Chondrocyte (in vitro differentiated cells): ENCODE measurements at regions not wholly inside any gene's neighbourhood (a gene's known extent, or its start where the extent isn't known, plus 50 kb on each side); places are given as distances from the start of the nearest gene placed in this dataset.

Experiments used
- DNase-seq: peaks from one replicate; pipeline ENCODE4 v3.0.0; 2021; ENCODE audit warnings: mixed read lengths, low spot score
- H3K27ac Mint-ChIP-seq: one replicate; pipeline ENCODE4 v1.8.0; 2021; ENCODE audit warnings: mild to moderate bottlenecking, moderate library complexity, mixed read lengths; ENCODE audit not compliant: unreplicated experiment
- H3K27me3 Mint-ChIP-seq: 2 replicates; pipeline ENCODE4 v1.8.0; 2021; ENCODE audit warnings: low read depth, mixed read lengths
- H3K36me3 Mint-ChIP-seq: 2 replicates; pipeline ENCODE4 v1.8.0; 2021; ENCODE audit warnings: low read depth, mixed read lengths
- H3K4me1 Mint-ChIP-seq: 2 replicates; pipeline ENCODE4 v1.8.0; 2021; ENCODE audit warnings: low read depth, mild to moderate bottlenecking, mixed read lengths
- H3K4me3 Mint-ChIP-seq: one replicate; pipeline ENCODE4 v1.8.0; 2021; ENCODE audit warnings: mild to moderate bottlenecking, moderate library complexity, mixed read lengths; ENCODE audit not compliant: unreplicated experiment
- H3K9me3 Mint-ChIP-seq: 2 replicates; pipeline ENCODE4 v1.8.0; 2021; ENCODE audit warnings: low read depth, mixed read lengths
- TF ChIP-seq, protein P1 (sequence below): fragments of 200-600 bp; sonication (generic); IDR thresholded peaks from 2 replicates; pipeline ENCODE4 v1.5.0; 2021; ENCODE audit warnings: antibody characterized with exemption, mild to moderate bottlenecking, moderate library complexity

DNA sequence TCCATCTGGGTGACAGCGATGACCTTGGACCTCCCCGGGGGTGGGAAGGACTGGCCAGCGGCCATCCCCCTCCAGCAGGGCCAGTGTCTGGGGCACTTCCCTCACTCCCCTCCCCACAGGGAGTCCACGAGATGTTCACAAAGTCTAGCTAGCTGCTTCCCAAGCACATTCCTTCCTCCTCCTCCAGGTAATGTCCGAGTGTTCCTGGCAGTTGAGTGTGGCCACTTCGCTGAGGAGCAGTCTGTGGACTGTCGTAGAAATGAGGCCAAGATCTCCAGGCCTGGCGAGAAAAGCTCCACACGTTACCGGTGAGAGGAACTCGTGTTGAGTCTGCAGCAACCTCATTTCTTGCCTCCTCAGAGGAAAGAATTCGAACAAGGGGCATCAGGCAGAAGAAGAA, 425.5 kb downstream of the BRD1 start:
- Mint-ChIP-seq H3K36me3 (no peaks in the 10 kb centered on the region), H3K27ac (no peak overlapping the region), H3K4me3 (no peak overlapping the region), H3K4me1 (peaks cover 13% of the 10 kb centered on the region), H3K27me3 (peaks cover 18% of the 10 kb centered on the region), H3K9me3 (peaks cover 4% of the 10 kb centered on the region)
- DNase-seq: peak; percentile 25
- TF ChIP-seq, protein P1, sequence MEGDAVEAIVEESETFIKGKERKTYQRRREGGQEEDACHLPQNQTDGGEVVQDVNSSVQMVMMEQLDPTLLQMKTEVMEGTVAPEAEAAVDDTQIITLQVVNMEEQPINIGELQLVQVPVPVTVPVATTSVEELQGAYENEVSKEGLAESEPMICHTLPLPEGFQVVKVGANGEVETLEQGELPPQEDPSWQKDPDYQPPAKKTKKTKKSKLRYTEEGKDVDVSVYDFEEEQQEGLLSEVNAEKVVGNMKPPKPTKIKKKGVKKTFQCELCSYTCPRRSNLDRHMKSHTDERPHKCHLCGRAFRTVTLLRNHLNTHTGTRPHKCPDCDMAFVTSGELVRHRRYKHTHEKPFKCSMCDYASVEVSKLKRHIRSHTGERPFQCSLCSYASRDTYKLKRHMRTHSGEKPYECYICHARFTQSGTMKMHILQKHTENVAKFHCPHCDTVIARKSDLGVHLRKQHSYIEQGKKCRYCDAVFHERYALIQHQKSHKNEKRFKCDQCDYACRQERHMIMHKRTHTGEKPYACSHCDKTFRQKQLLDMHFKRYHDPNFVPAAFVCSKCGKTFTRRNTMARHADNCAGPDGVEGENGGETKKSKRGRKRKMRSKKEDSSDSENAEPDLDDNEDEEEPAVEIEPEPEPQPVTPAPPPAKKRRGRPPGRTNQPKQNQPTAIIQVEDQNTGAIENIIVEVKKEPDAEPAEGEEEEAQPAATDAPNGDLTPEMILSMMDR: no peak

GRCh38 chr22:49400941-49401598, 426.6 kb downstream of the BRD1 start:
- no peak for DNase-seq
- peaks cover 4% of the 10 kb centered on the region for H3K9me3 Mint-ChIP-seq
- no peaks in the 10 kb centered on the region for H3K36me3 Mint-ChIP-seq
- TF ChIP-seq, protein P1: no peak
- H3K4me1 Mint-ChIP-seq: peaks cover 13% of the 10 kb centered on the region
- peaks cover 13% of the 10 kb centered on the region for H3K27me3 Mint-ChIP-seq
- no peak overlapping the region for H3K27ac Mint-ChIP-seq
- no peak overlapping the region for H3K4me3 Mint-ChIP-seq

- H3K27ac Mint-ChIP-seq: no peak overlapping the region
These were observed 427.3 kb downstream of the BRD1 start for GRCh38 chr22:49400136-49400940.

DNA sequence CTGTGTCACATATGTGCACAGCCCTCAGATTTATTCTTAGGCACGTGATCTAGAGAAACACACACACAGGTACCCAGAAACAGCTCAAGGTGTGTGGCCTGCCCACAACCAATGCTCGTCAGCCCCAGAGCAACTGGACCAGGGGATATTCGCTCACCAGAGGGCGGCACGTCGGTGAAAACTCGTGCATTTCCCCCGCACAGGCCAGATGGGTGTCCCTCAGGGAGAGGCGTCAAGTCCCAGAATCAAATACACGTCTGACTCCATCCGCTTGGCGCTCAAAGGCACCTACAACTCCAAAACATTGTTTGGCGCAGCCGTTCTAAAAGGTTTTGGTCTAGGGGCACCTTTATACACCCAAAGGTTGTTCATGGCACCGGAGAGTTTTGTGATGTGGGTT, 429.0 kb downstream of the BRD1 start:
- Mint-ChIP-seq H3K27me3 (peaks cover under 1% of the 10 kb centered on the region), H3K36me3 (no peaks in the 10 kb centered on the region), H3K9me3 (peaks cover 14% of the 10 kb centered on the region), H3K4me3 (no peak overlapping the region), H3K27ac (no peak overlapping the region), H3K4me1 (peaks cover 3% of the 10 kb centered on the region)
- TF ChIP-seq, protein P1: no peak
- no peak for DNase-seq

More at GRCh38 chr22:49400136-49400940, 427.3 kb downstream of the BRD1 start:
- Mint-ChIP-seq H3K4me3 (no peak overlapping the region), H3K9me3 (peaks cover 4% of the 10 kb centered on the region), H3K27me3 (peaks cover 12% of the 10 kb centered on the region), H3K4me1 (peaks cover 13% of the 10 kb centered on the region), H3K36me3 (no peaks in the 10 kb centered on the region)
- no peak for DNase-seq
- TF ChIP-seq, protein P1: no peak

DNA sequence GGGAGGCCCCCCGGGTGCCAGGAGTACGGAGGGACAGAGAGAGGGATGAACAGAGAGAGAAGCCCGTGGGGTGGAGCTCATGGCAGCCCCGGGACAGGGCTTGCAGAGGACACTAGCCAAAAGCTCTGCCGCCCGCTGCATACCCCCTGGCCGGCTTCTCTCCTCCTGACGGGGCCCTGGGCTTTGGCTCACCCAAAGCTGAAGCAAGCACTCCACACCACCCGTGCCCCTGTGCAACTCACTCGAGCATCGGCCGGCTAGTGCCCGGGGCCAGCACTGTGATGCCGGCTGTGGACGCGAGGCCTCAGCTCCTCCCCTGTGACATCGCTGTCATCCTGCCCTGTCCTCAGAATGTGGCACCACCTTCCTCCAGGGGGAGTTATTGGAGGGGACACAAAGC, 429.6 kb downstream of the BRD1 start:
- TF ChIP-seq, protein P1: no peak
- no peak for DNase-seq
- Mint-ChIP-seq H3K4me1 (no peaks in the 10 kb centered on the region), H3K36me3 (no peaks in the 10 kb centered on the region), H3K9me3 (peaks cover 14% of the 10 kb centered on the region), H3K4me3 (no peak overlapping the region), H3K27me3 (no peaks in the 10 kb centered on the region), H3K27ac (no peak overlapping the region)
